ENCODE measurements at regions not wholly inside any gene's neighbourhood (a gene's known extent, or its start where the extent isn't known, plus 50 kb on each side); places are given as distances from the start of the nearest gene placed in this dataset.

DNA sequence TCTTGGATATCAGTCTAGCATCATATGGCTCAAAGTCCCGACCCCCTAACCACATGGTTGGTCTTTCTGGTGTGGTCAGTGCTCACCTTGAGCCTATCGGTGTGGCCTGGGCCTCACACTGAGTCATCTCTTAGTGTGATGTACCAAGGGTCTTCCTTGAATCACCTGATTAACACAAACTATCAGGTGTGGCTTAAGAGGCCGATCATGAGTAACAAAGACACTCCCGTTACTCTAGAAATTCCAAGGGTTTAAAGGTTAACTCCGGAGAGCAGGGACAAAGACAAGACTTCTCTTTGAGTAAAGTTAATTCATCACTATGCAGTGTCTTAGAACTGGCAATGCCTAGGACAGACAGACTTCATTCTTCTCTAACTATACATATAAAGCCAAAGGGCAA, 52.3 kb upstream of the ARMC3 start:
- Histone ChIP-seq H3K4me3 (no peak overlapping the region), H3K4me1 (no peaks in the 10 kb centered on the region), H3K27ac (no peak overlapping the region), H3K9me3 (no peaks in the 10 kb centered on the region), H3K27me3 (no peaks in the 10 kb centered on the region), H3K36me3 (no peaks in the 10 kb centered on the region)
- no peak for DNase-seq
- 38 to 77% methylated on average over 5 of the region's 5 CpGs for WGBS, 2 donors
- intact Hi-C loops (cut with DNase I) = no loop called here
- TF ChIP-seq POLR2A (IDR thresholded peaks at IDR 0.05) (no peak), POLR2AphosphoS5 (IDR thresholded peaks at IDR 0.05) (no peak), EP300 (IDR thresholded peaks at IDR 0.05) (no peak)
- TF ChIP-seq, protein P1, sequence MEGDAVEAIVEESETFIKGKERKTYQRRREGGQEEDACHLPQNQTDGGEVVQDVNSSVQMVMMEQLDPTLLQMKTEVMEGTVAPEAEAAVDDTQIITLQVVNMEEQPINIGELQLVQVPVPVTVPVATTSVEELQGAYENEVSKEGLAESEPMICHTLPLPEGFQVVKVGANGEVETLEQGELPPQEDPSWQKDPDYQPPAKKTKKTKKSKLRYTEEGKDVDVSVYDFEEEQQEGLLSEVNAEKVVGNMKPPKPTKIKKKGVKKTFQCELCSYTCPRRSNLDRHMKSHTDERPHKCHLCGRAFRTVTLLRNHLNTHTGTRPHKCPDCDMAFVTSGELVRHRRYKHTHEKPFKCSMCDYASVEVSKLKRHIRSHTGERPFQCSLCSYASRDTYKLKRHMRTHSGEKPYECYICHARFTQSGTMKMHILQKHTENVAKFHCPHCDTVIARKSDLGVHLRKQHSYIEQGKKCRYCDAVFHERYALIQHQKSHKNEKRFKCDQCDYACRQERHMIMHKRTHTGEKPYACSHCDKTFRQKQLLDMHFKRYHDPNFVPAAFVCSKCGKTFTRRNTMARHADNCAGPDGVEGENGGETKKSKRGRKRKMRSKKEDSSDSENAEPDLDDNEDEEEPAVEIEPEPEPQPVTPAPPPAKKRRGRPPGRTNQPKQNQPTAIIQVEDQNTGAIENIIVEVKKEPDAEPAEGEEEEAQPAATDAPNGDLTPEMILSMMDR (IDR thresholded peaks at IDR 0.05) = no peak

DNA sequence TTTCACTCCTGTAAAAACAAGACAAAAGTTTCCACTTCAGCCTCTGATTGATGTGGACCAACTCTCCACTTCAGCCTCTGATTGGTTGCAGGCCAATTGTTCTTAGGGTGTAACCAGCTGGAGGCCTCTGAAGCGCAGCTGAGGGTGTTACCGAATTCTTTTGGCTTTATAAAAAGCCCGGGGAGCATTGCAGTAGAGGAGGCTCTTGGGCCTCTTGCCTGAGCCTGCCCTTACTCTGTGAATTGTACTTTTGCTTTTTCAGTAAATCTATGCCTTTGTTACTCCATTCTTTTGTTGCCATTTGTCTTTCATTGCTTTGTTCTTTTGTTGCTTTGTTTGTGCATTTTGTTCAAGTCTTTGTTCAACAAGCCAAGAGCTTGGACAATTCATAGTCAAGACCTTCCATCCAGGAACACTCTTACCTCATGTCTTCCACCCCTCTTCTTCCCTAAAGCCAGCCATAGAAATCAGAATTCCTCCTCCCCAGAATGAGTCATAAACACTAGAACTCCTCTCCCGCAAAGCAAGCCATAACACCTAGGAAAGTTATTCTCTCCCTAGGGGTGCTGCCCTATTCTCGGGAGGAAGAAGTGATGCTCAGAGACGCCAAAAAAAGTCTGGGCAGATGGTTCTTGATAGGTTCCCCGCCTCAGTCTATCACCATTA, 53.5 kb upstream of the ARMC3 start:
- 80 to 90% methylated on average over 7 of the region's 7 CpGs for WGBS, 2 donors
- Histone ChIP-seq H3K36me3 (no peaks in the 10 kb centered on the region), H3K27ac (no peak overlapping the region), H3K4me3 (no peak overlapping the region), H3K9me3 (no peaks in the 10 kb centered on the region), H3K4me1 (no peaks in the 10 kb centered on the region), H3K27me3 (no peaks in the 10 kb centered on the region)
- no peak for DNase-seq
- intact Hi-C loops (cut with DNase I) = no loop called here
- TF ChIP-seq EP300 (IDR thresholded peaks at IDR 0.05) = no peak
- TF ChIP-seq, protein P1 (IDR thresholded peaks at IDR 0.05) = no peak
- TF ChIP-seq POLR2A (IDR thresholded peaks at IDR 0.05) = no peak
- no peak for TF ChIP-seq POLR2AphosphoS5 (IDR thresholded peaks at IDR 0.05)

DNA sequence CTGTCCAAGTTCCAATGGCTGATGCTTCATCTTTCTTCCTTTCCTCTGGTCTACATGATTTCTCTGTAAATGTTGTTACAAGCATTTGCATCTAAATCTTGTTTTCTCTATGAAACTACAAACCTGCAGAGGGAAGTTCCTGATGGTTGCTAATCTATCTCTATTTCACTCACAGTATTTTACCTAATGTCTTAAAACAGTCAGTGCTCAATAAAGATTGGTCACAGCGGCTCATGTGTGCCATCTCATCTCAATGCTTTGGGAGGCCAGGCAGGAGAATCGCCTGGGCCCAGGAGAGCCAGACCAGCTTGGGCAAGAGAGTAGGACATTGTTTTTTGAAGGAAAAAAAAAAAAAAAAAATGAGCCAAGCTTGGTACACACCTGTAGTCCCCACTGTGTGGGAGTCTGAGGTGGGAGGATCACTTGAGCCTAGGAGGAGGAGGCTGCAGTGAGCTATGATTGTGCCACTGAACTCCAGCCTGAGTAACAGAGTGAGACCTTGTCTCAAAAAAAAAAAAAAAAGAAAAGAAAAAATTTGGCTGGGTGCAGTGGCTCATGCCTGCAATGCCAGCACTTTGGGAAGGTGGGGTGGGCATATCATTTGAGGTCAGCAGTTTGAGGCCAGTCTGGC, 71.3 kb upstream of the ARMC3 start:
- Histone ChIP-seq H3K9me3 (no peaks in the 10 kb centered on the region), H3K36me3 (no peaks in the 10 kb centered on the region), H3K27me3 (no peaks in the 10 kb centered on the region), H3K4me1 (no peaks in the 10 kb centered on the region), H3K4me3 (no peak overlapping the region), H3K27ac (no peak overlapping the region)
- intact Hi-C loops (cut with DNase I) = no loop called here
- WGBS, 2 donors = 90 to 91% methylated on average over 2 of the region's 2 CpGs
- no peak for DNase-seq
- TF ChIP-seq, protein P1 (IDR thresholded peaks at IDR 0.05) = no peak
- TF ChIP-seq POLR2A (IDR thresholded peaks at IDR 0.05) (no peak), POLR2AphosphoS5 (IDR thresholded peaks at IDR 0.05) (no peak), EP300 (IDR thresholded peaks at IDR 0.05) (no peak)

- DNase-seq = no peak
- Histone ChIP-seq H3K4me1 (peaks cover 0 to 6% (median 2%) of the 10 kb centered on the region in 4 donors), H3K27ac (no peak overlapping the region), H3K27me3 (no peaks in the 10 kb centered on the region), H3K9me3 (no peaks in the 10 kb centered on the region), H3K4me3 (no peak overlapping the region), H3K36me3 (no peaks in the 10 kb centered on the region)
- TF ChIP-seq POLR2A (IDR thresholded peaks at IDR 0.05) (no peak), POLR2AphosphoS5 (IDR thresholded peaks at IDR 0.05) (no peak), EP300 (IDR thresholded peaks at IDR 0.05) (no peak)
- TF ChIP-seq, protein P1 (IDR thresholded peaks at IDR 0.05) = no peak
- WGBS, 2 donors = 54 to 57% methylated on average over 4 of the region's 4 CpGs
- intact Hi-C loops (cut with DNase I) = no loop called here
Observed at GRCh38 chr10:22854935-22855421, 72.9 kb upstream of the ARMC3 start.
